GM23248 (cell line): ENCODE measurements at regions not wholly inside any gene's neighbourhood (a gene's known extent, or its start where the extent isn't known, plus 50 kb on each side); places are given as distances from the start of the nearest gene placed in this dataset.

Experiments used
- EZH2 ChIP-seq: fragments of 200-600 bp; sonication (generic); IDR thresholded peaks from 2 replicates; pipeline ENCODE4 v1.6.1; 2018; ENCODE audit warnings: antibody characterized with exemption, mild to moderate bottlenecking; ENCODE audit not compliant: insufficient read depth, poor library complexity, severe bottlenecking
- EZH2phosphoT487 ChIP-seq: fragments of 200-600 bp; sonication (generic); IDR thresholded peaks from 2 replicates; pipeline ENCODE4 v1.6.1; 2018; ENCODE audit warnings: antibody characterized with exemption, moderate library complexity, mild to moderate bottlenecking, low read depth; ENCODE audit not compliant: insufficient read depth

DNA sequence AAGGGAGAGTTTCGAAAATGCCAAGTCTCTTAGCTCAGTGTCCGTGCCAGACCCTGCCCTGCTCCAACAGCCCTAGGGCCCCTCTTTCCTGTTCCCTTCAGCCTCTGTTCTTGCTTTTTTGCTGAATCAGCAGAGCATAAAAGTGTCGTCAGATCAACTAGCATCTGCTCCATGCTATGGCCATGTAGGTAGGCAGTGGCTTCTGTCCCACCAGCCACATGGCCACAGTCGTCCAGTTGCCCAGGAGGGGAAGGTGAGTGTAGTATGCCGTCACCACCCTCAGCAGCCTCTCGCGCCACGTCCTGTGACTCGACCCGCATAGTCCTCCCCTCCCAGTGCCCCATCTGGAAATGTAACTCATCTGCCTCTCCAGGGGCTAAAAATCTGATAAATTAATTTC, 50.9 kb upstream of the ATP11A start:
- TF ChIP-seq EZH2 (no peak), EZH2phosphoT487 (no peak)
